Esophagus squamous epithelium (tissue), 4 donors: ENCODE measurements at regions not wholly inside any gene's neighbourhood (a gene's known extent, or its start where the extent isn't known, plus 50 kb on each side); places are given as distances from the start of the nearest gene placed in this dataset.

ENCODE experiments used
- CTCF ChIP-seq, 6 experiments: fragments of 450-650 bp in 4 of 6; fragments of 200-600 bp in 2 of 6; sonication (generic) in 2 of 6; IDR thresholded peaks; one replicate each; pipeline ENCODE4 v1.5.1; 2016 to 2019; ENCODE audit warnings: antibody characterized with exemption in 6 of 6, mild to moderate bottlenecking in 4 of 6, moderate library complexity in 4 of 6
- POLR2A ChIP-seq, 4 donors: fragments of 450-650 bp; IDR thresholded peaks; one replicate each; pipeline ENCODE4 v1.6.1; 2017; ENCODE audit warnings: antibody characterized with exemption in 4 of 4, mild to moderate bottlenecking in 4 of 4, moderate library complexity in 3 of 4

- TF ChIP-seq CTCF (IDR thresholded peaks at IDR 0.05) = no peak
- no peak for TF ChIP-seq POLR2A (IDR thresholded peaks at IDR 0.05)
These were observed 154.7 kb upstream of the ATXN7L3B start for GRCh38 chr12:74382983-74383382.
